ENCODE measurements at regions not wholly inside any gene's neighbourhood (a gene's known extent, or its start where the extent isn't known, plus 50 kb on each side); places are given as distances from the start of the nearest gene placed in this dataset.

GRCh38 chr19:30682146-30682998 is 310.2 kb downstream of the ZNF536 start:
- no peak overlapping the region for H2BK5ac ChIP-seq (ENCODE audit: low read depth, low read length)
- FAIRE-seq = no peak
- POLR2A ChIA-PET (ENCODE audit: partially characterized antibody) = no interaction called here
- H2BK15ac ChIP-seq (ENCODE audit: low read length) = no peak overlapping the region; the same call in 1 of the 2 replicates
- no peak overlapping the region for H3K4ac ChIP-seq (replicated peaks; ENCODE audit: insufficient read length, low read depth, low read length)
- no peaks in the 10 kb centered on the region for H3K23me2 ChIP-seq (ENCODE audit: low read depth, low read length)
- no peak overlapping the region for H4K8ac ChIP-seq (ENCODE audit: extremely low read depth, insufficient read depth, low read length)
- no peak overlapping the region for H3K56ac ChIP-seq (replicated peaks; ENCODE audit: insufficient read length, low read depth, low read length)
- H3K9me3 ChIP-seq (ENCODE audit: insufficient read depth in 2 of 2, low read depth in 1 of 2, low read length in 1 of 2) = no peaks in the 10 kb centered on the region
- H3K14ac ChIP-seq (ENCODE audit: insufficient read length) = no peak overlapping the region
- H4K5ac ChIP-seq (ENCODE audit: insufficient read length, low read depth, low read length) = no peak overlapping the region
- H2BK12ac ChIP-seq (ENCODE audit: low read depth, low read length) = 0 out of 2 replicates have a peak overlapping the region, but pooled peaks have one; percentile 1
- no peak overlapping the region for H3K4me3 ChIP-seq (ENCODE audit: extremely low read depth in 1 of 4, insufficient read depth in 2 of 4, low read depth in 3 of 4, low read length in 4 of 4)
- no peak overlapping the region for H2BK20ac ChIP-seq (ENCODE audit: low read length)
- no peaks in the 10 kb centered on the region for H4K20me1 ChIP-seq (replicated peaks in 1 of 2; ENCODE audit: control insufficient read depth in 1 of 2, insufficient read depth in 2 of 2, low read length in 2 of 2)
- no peak overlapping the region for H2AK5ac ChIP-seq (ENCODE audit: low read depth, low read length)
- H3K36me3 ChIP-seq (ENCODE audit: control insufficient read depth in 2 of 4, insufficient read depth in 4 of 4, low read length in 3 of 4) = no peaks in the 10 kb centered on the region
- no peak overlapping the region for H3K23ac ChIP-seq (ENCODE audit: insufficient read length)
- CTCF ChIA-PET (ENCODE audit: partially characterized antibody) = interaction anchor here (0.6 to 6.7 kb wide), 35 partner anchors 8 to 1615 kb away, joined by 3 to 94 read pairs (median 4); no protein-coding TSS in a partner anchor
- H3K18ac ChIP-seq (ENCODE audit: extremely low read depth, low read length) = no peak overlapping the region
- H3K79me1 ChIP-seq (ENCODE audit: low read depth, low read length) = no peaks in the 10 kb centered on the region
- no peak overlapping the region for H4K91ac ChIP-seq (replicated peaks; ENCODE audit: insufficient read length, low read length)
- H2BK120ac ChIP-seq (replicated peaks; ENCODE audit: low read depth, low read length) = no peak overlapping the region
- peaks cover 0 to 3% (median 0%) of the 10 kb centered on the region in 4 experiments; a peak in 2 of 7 replicates for H3K4me1 ChIP-seq (replicated peaks in 1 of 4; ENCODE audit: control insufficient read depth in 3 of 4, insufficient read depth in 4 of 4, low read length in 3 of 4)
- no peaks in the 10 kb centered on the region for H3K79me2 ChIP-seq (ENCODE audit: control insufficient read depth in 1 of 2, insufficient read depth in 2 of 2, low read length in 2 of 2)
- no peak overlapping the region for H3K9ac ChIP-seq (replicated peaks in 1 of 4; ENCODE audit: extremely low read depth in 1 of 4, low read depth in 3 of 4, low read length in 3 of 4)
- H3K4me2 ChIP-seq (ENCODE audit: insufficient read depth in 1 of 2, low read depth in 2 of 2, low read length in 2 of 2) = no peak overlapping the region
- DNase-seq (ENCODE audit: low read depth in 1 of 2, low spot score in 2 of 2) = no peak
- WGBS, 2 experiments (ENCODE audit: extremely low coverage in 1 of 2, insufficient coverage in 1 of 2, insufficient read length in 1 of 2, insufficient replicate concordance in 2 of 2, low coverage in 1 of 2, low lambda C conversion rate in 2 of 2, missing lambda C conversion rate in 1 of 2) = 82% methylated on average over 26 of the region's 27 CpGs; no CpG with 5 or more reads in 1 of the 2 experiments
- no peak overlapping the region for H2AFZ ChIP-seq (ENCODE audit: low read length)
- no peak overlapping the region for H3K27ac ChIP-seq (ENCODE audit: low read depth, low read length)
- H3K27me3 ChIP-seq (replicated peaks in 1 of 4; ENCODE audit: control insufficient read depth in 3 of 4, extremely low read depth in 1 of 4, insufficient read depth in 3 of 4, low read length in 3 of 4) = no peaks in the 10 kb centered on the region
- TF ChIP-seq ATF3 (IDR thresholded peaks at IDR 0.05; ENCODE audit: insufficient read depth, low read depth, low read length) = no peak
- no peak for TF ChIP-seq ZNF274 (IDR thresholded peaks at IDR 0.05; ENCODE audit: borderline replicate concordance, extremely low read depth, low read length)
- TF ChIP-seq NRF1 (IDR thresholded peaks at IDR 0.05; ENCODE audit: low read depth, low read length) = no peak
- TF ChIP-seq POU5F1 (IDR thresholded peaks at IDR 0.05; ENCODE audit: low read depth, low read length) = no peak
- no peak for TF ChIP-seq KDM1A (IDR thresholded peaks at IDR 0.05; ENCODE audit: borderline replicate concordance, low read length)
- no peak for TF ChIP-seq POLR2AphosphoS5 (IDR thresholded peaks at IDR 0.05; ENCODE audit: low read depth, low read length)
- TF ChIP-seq GABPA (IDR thresholded peaks at IDR 0.05; ENCODE audit: borderline replicate concordance, insufficient read depth, low read length) = no peak
- no peak for TF ChIP-seq RBBP5 (IDR thresholded peaks at IDR 0.05; ENCODE audit: borderline replicate concordance, low read depth, low read length)
- no peak for TF ChIP-seq SIN3A (conservative IDR thresholded peaks at IDR 0.05 in 1 of 2, IDR thresholded peaks at IDR 0.05 in 1 of 2; ENCODE audit: low read depth in 1 of 2, low read length in 2 of 2)
- TF ChIP-seq TAF1 (IDR thresholded peaks at IDR 0.05; ENCODE audit: low read depth, low read length) = no peak
- no peak for TF ChIP-seq CHD1 (IDR thresholded peaks at IDR 0.05; ENCODE audit: low read depth, low read length)
